K562 (cell line): ENCODE measurements at regions not wholly inside any gene's neighbourhood (a gene's known extent, or its start where the extent isn't known, plus 50 kb on each side); places are given as distances from the start of the nearest gene placed in this dataset.

Experiments
- ATAC-seq: fragments of 200-7000 bp; cut with Tn5 transposase; 3 replicates; pipeline ENCODE4 v1.9.1; 2020; ENCODE audit warnings: moderate library complexity
- BruUV-seq: library from RNA; stranded (reverse); fragments of 400-500 nt; replicated peaks from 2 replicates; lab custom pipeline; 2021; lab: Mats Ljungman, UMichigan
- CTCF ChIA-PET: fragments of 300-600 bp; formaldehyde crosslinking; extraction: SDS; loops from one replicate; lab custom pipeline; 2021; ENCODE audit warnings: low intra/inter-chr PET ratio; lab: Yijun Ruan, JAX
- POLR2A ChIA-PET: fragments of 300-600, 350-650 bp; sonication (Branson Sonifier 250); formaldehyde crosslinking; extraction: SDS; loops from one replicate; lab custom pipeline; 2021; ENCODE audit warnings: antibody characterized with exemption, inconsistent platforms; lab: Yijun Ruan, JAX
- DNase-seq, 4 experiments: peaks; one replicate each; pipeline versions ENCODE4 v3.0.0 to v3.0.0-alpha.2; 2011 to 2018; ENCODE audit warnings: low spot score in 3 of 4, mixed read lengths in 3 of 4; ENCODE audit errors: extremely low read depth in 1 of 4
- FAIRE-seq: peaks from 2 replicates; lab custom pipeline; 2011; peaks lifted over from hg19 to GRCh38; lab: Jason Lieb, UNC
- H2AFZ ChIP-seq: 2 replicates; pipeline ENCODE4 v1.6.0; 2011; ENCODE audit warnings: low read depth, low read length, control low read depth, inconsistent platforms
- H3K27ac ChIP-seq: fragments of 200-600 bp; 3 replicates; pipeline ENCODE4 v1.8.0; 2011; ENCODE audit warnings: low read depth, mild to moderate bottlenecking, control low read depth, inconsistent platforms, low read length, moderate library complexity, mixed read lengths; ENCODE audit errors: extremely low read depth
- H3K27me3 ChIP-seq, 2 experiments: fragments of 300-600 bp in 1 of 2; 2 replicates in 1 of 2; 3 replicates in 1 of 2; pipeline versions ENCODE4 v1.6.0 to v1.8.0; 2011; ENCODE audit warnings: inconsistent platforms in 2 of 2, low read length in 2 of 2, mild to moderate bottlenecking in 1 of 2, mixed read lengths in 1 of 2, moderate library complexity in 1 of 2; ENCODE audit not compliant: control insufficient read depth in 2 of 2, insufficient read depth in 2 of 2
- H3K36me3 ChIP-seq: fragments of 300-600 bp; 3 replicates; pipeline ENCODE4 v1.8.0; 2011; ENCODE audit warnings: mild to moderate bottlenecking, low read length, inconsistent platforms; ENCODE audit not compliant: control insufficient read depth, insufficient read depth
- H3K4me1 ChIP-seq, 2 experiments: fragments of 200-600 bp in 1 of 2; replicated peaks in 1 of 2; 2 replicates in 1 of 2; 3 replicates in 1 of 2; pipeline versions ENCODE4 v1.5.1 to v1.8.0; 2011; ENCODE audit warnings: inconsistent platforms in 2 of 2, low read length in 2 of 2, mild to moderate bottlenecking in 1 of 2, mixed read lengths in 1 of 2, moderate library complexity in 1 of 2; ENCODE audit not compliant: control insufficient read depth in 2 of 2, insufficient read depth in 2 of 2
- H3K4me2 ChIP-seq: 2 replicates; pipeline ENCODE4 v1.6.1; 2011; ENCODE audit warnings: low read length, control low read depth, inconsistent platforms, mixed read lengths; ENCODE audit not compliant: insufficient read depth
- H3K4me3 ChIP-seq: fragments of 200-600 bp; sonication (generic), shearing (Covaris generic); 2 replicates; pipeline ENCODE4 v1.5.1; 2016; ENCODE audit warnings: control low read depth, inconsistent platforms
- H3K79me2 ChIP-seq: fragments of 200-600 bp; 3 replicates; pipeline ENCODE4 v1.8.0; 2011; ENCODE audit warnings: low read length, inconsistent platforms; ENCODE audit not compliant: control insufficient read depth, insufficient read depth
- H3K9ac ChIP-seq, 2 experiments: 2 replicates each; pipeline versions ENCODE4 v1.6.0 to v1.6.1; 2011; ENCODE audit warnings: low read depth in 2 of 2, low read length in 2 of 2, control low read depth in 1 of 2, inconsistent platforms in 1 of 2, mild to moderate bottlenecking in 1 of 2, mixed read lengths in 1 of 2; ENCODE audit not compliant: insufficient read depth in 1 of 2
- H3K9me1 ChIP-seq: one replicate; pipeline ENCODE4 v1.6.0; 2011; ENCODE audit warnings: inconsistent platforms, mild to moderate bottlenecking, low read length, moderate library complexity; ENCODE audit not compliant: control insufficient read depth, insufficient read depth
- H3K9me3 ChIP-seq: replicated peaks from 2 replicates; pipeline ENCODE4 v1.5.1; 2011; ENCODE audit warnings: low read depth, low read length, inconsistent platforms; ENCODE audit not compliant: control insufficient read depth, insufficient read depth
- H4K20me1 ChIP-seq: replicated peaks from 2 replicates; pipeline ENCODE4 v1.6.1; 2011; ENCODE audit warnings: low read length, inconsistent platforms, mixed read lengths; ENCODE audit not compliant: control insufficient read depth, insufficient read depth
- AFF1 ChIP-seq, 2 experiments: fragments of 450-650 bp; IDR thresholded peaks; 2 replicates each; pipeline ENCODE4 v1.6.1; 2018; ENCODE audit warnings: mild to moderate bottlenecking in 2 of 2, low read depth in 1 of 2; ENCODE audit not compliant: partially characterized antibody in 2 of 2
- COPS2 ChIP-seq: fragments of 450-650 bp; conservative IDR thresholded peaks from 2 replicates; pipeline ENCODE4 v1.6.1; 2016; ENCODE audit warnings: mild to moderate bottlenecking, moderate library complexity
- LCOR ChIP-seq: sonication (generic); formaldehyde crosslinking; IDR thresholded peaks from 2 replicates; pipeline ENCODE4 v1.8.0; 2022; ENCODE audit warnings: mild to moderate bottlenecking, missing genetic modification reagents
- MEF2D ChIP-seq: conservative IDR thresholded peaks from 2 replicates; pipeline ENCODE4 v1.6.1; 2016; ENCODE audit warnings: low read depth, missing genetic modification characterization, missing compliant biosample characterization
- RUNX1 ChIP-seq: sonication (generic); IDR thresholded peaks from 2 replicates; pipeline ENCODE4 v1.6.1; 2016; ENCODE audit warnings: antibody characterized with exemption, low read depth
- SIN3A ChIP-seq, 2 experiments: fragments of 150-350 bp in 1 of 2; IDR thresholded peaks; 2 replicates each; pipeline ENCODE4 v1.6.1; 2011 to 2016; ENCODE audit warnings: borderline replicate concordance in 2 of 2, low read depth in 2 of 2, low read length in 2 of 2, mild to moderate bottlenecking in 2 of 2, moderate library complexity in 2 of 2; ENCODE audit not compliant: control insufficient read depth in 1 of 2
- SIX5 ChIP-seq, 2 experiments: IDR thresholded peaks; 2 replicates each; pipeline ENCODE4 v1.6.1; 2011; ENCODE audit warnings: low read length in 2 of 2, borderline replicate concordance in 1 of 2, low read depth in 1 of 2, mild to moderate bottlenecking in 1 of 2, moderate library complexity in 1 of 2; ENCODE audit not compliant: insufficient read depth in 1 of 2
- SMARCE1 ChIP-seq: fragments of 450-650 bp; IDR thresholded peaks from 2 replicates; pipeline ENCODE4 v1.7.1; 2016; ENCODE audit warnings: mild to moderate bottlenecking
- SUPT5H ChIP-seq: fragments of 450-650 bp; IDR thresholded peaks from 2 replicates; pipeline ENCODE4 v1.6.1; 2016
- TAF9B ChIP-seq: fragments of 450-650 bp; IDR thresholded peaks from 2 replicates; pipeline ENCODE4 v1.6.1; 2018; ENCODE audit warnings: mild to moderate bottlenecking; ENCODE audit not compliant: partially characterized antibody
- TEAD4 ChIP-seq, 2 experiments: sonication (generic) in 1 of 2; formaldehyde crosslinking in 1 of 2; IDR thresholded peaks; 2 replicates each; pipeline versions ENCODE4 v1.6.1 to v1.8.0; 2012 to 2022; ENCODE audit warnings: borderline replicate concordance in 1 of 2, inconsistent platforms in 1 of 2, low read length in 1 of 2, mild to moderate bottlenecking in 1 of 2, missing genetic modification reagents in 1 of 2
- TRIM28 ChIP-seq: fragments of 450-650 bp; IDR thresholded peaks from 2 replicates; pipeline ENCODE4 v1.6.1; 2017
- ZNF75A ChIP-seq: fragments of 450-650 bp; formaldehyde crosslinking; IDR thresholded peaks from 2 replicates; pipeline ENCODE4 v1.4.0; 2020; ENCODE audit warnings: mild to moderate bottlenecking
- WGBS: fragments of 100-300 bp; shearing (Covaris generic); methylation state at CpG from one replicate; pipeline ENCODE4 v1.1.6; 2016; ENCODE audit warnings: low coverage, mixed read lengths; ENCODE audit not compliant: insufficient coverage; ENCODE audit errors: missing lambda C conversion rate; 5-methylcytosine and 5-hydroxymethylcytosine counted together
- in situ Hi-C: fragments of 300-500 bp; cut with MboI; formaldehyde crosslinking; loops from 4 replicates; pipeline ENCODE4 v1.15.0; 2018; ENCODE audit warnings: inconsistent platforms, mixed read lengths
- intact Hi-C: fragments of 100-400 bp; cut with micrococcal nuclease; formaldehyde crosslinking; loops from 2 replicates; pipeline ENCODE4 v1.14.2; 2022
- TF ChIP-seq, protein P1 (sequence below): fragments of 450-650 bp; formaldehyde crosslinking; IDR thresholded peaks from 2 replicates; pipeline ENCODE4 v1.4.0; 2020; ENCODE audit warnings: mild to moderate bottlenecking, mixed read lengths
- TF ChIP-seq, protein P2 (sequence below): fragments of 250-450 bp; sonication (Bioruptor Pico); IDR thresholded peaks from 2 replicates; pipeline ENCODE4 v1.5.0; 2020; ENCODE audit warnings: mild to moderate bottlenecking

GRCh38 chr22:22983816-22984215 lies 86.5 kb upstream of the GNAZ start (continued):
- no peak for TF ChIP-seq SIN3A (IDR thresholded peaks at IDR 0.05; ENCODE audit: borderline replicate concordance in 2 of 2, control insufficient read depth in 1 of 2, low read depth in 2 of 2, low read length in 2 of 2)
- TF ChIP-seq COPS2 = no peak
- TF ChIP-seq TRIM28 = no peak
- no peak for TF ChIP-seq SMARCE1
- no peak for TF ChIP-seq SUPT5H
- no peak for TF ChIP-seq LCOR

DNA sequence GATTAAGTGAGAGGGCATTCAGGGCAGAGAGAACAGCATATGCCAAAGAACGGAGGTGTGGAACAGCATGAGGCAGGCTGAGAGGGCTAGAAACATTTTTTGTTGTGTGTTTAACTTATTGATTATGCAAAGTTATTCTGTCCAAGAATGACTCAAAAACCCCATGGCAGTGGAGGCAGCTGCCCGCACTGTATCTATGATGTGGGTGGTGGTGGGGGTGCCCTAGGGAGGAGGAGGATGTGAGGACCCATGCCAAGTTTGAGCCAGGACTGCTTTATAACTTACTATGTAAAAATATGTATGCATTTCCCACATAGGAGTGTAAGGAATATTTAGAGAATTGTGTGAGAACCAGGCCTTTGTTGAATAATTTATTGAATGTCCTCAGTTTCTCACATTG lies 85.4 kb upstream of the GNAZ start:
- Histone ChIP-seq H3K36me3 (no peaks in the 10 kb centered on the region), H3K9ac (no peak overlapping the region), H3K79me2 (no peaks in the 10 kb centered on the region), H3K9me3 (peaks cover 3% of the 10 kb centered on the region; the same call in 1 of the 2 replicates), H2AFZ (no peak overlapping the region), H3K4me2 (no peak overlapping the region), H3K27me3 (peaks cover 13 to 15% of the 10 kb centered on the region in 2 experiments; a peak in 3 of 5 replicates), H3K9me1 (no peaks in the 10 kb centered on the region), H3K4me3 (no peak overlapping the region), H4K20me1 (no peaks in the 10 kb centered on the region), H3K27ac (no peak overlapping the region), H3K4me1 (no peaks in the 10 kb centered on the region)
- POLR2A ChIA-PET = interaction anchor here (0.7 to 3.9 kb wide), 5 partner anchors 8 to 129 kb away, joined by 3 to 35 read pairs (median 3); no protein-coding TSS in a partner anchor
- WGBS = 0% methylated on average over 2 of the region's 2 CpGs
- intact Hi-C loops (no loop called here), in situ Hi-C loops (no loop called here)
- DNase-seq = peak in 1 of 4 experiments; percentile 27
- no peak for ATAC-seq
- no peak for FAIRE-seq
- CTCF ChIA-PET = no interaction called here
- BruUV-seq = no TSS peak
- TF ChIP-seq, protein P1, sequence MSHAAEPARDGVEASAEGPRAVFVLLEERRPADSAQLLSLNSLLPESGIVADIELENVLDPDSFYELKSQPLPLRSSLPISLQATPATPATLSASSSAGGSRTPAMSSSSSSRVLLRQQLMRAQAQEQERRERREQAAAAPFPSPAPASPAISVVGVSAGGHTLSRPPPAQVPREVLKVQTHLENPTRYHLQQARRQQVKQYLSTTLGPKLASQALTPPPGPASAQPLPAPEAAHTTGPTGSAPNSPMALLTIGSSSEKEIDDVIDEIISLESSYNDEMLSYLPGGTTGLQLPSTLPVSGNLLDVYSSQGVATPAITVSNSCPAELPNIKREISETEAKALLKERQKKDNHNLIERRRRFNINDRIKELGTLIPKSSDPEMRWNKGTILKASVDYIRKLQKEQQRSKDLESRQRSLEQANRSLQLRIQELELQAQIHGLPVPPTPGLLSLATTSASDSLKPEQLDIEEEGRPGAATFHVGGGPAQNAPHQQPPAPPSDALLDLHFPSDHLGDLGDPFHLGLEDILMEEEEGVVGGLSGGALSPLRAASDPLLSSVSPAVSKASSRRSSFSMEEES (CRISPR knock-in tag) = no peak
- TF ChIP-seq MEF2D (tag) (no peak), TAF9B (no peak), ZNF75A (CRISPR knock-in tag) (no peak), AFF1 (IDR thresholded peaks at IDR 0.05; ENCODE audit: low read depth in 1 of 2, partially characterized antibody in 2 of 2) (no peak), TEAD4 (IDR thresholded peaks at IDR 0.05; ENCODE audit: low read length) (no peak), TEAD4 (CRISPR knock-in tag; IDR thresholded peaks at IDR 0.05; ENCODE audit: borderline replicate concordance) (peak; percentile 77; the same call in 1 of the 2 replicates), SIX5 (IDR thresholded peaks at IDR 0.05; ENCODE audit: borderline replicate concordance in 1 of 2, insufficient read depth in 1 of 2, low read depth in 1 of 2, low read length in 2 of 2) (no peak), RUNX1 (peak; percentile 63; the same call in 1 of the 2 replicates)
- TF ChIP-seq, protein P2, sequence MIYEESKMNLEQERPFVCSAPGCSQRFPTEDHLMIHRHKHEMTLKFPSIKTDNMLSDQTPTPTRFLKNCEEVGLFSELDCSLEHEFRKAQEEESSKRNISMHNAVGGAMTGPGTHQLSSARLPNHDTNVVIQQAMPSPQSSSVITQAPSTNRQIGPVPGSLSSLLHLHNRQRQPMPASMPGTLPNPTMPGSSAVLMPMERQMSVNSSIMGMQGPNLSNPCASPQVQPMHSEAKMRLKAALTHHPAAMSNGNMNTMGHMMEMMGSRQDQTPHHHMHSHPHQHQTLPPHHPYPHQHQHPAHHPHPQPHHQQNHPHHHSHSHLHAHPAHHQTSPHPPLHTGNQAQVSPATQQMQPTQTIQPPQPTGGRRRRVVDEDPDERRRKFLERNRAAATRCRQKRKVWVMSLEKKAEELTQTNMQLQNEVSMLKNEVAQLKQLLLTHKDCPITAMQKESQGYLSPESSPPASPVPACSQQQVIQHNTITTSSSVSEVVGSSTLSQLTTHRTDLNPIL = no peak
